ENCODE measurements at regions not wholly inside any gene's neighbourhood (a gene's known extent, or its start where the extent isn't known, plus 50 kb on each side); places are given as distances from the start of the nearest gene placed in this dataset.

DNA sequence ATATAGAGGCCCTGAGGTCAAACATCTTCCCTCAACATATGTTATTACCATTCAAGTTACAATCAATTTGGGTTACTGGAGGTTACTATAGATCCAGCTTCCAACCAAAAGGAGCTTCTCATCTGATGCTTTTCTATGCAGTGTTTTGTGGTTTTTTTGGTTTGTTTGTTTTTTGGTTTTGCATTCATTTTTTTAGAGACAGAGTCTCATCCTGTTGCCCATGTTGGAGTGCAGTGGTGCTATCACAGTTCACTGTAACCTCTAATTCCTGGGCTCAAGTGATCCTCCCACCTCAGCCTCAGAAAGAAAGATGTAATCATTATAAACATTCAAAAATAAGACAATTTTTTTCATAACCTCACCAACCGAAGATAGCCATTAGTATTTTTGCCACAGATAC, 124.4 kb upstream of the JARID2 start (continued):
- TF ChIP-seq, protein P1, sequence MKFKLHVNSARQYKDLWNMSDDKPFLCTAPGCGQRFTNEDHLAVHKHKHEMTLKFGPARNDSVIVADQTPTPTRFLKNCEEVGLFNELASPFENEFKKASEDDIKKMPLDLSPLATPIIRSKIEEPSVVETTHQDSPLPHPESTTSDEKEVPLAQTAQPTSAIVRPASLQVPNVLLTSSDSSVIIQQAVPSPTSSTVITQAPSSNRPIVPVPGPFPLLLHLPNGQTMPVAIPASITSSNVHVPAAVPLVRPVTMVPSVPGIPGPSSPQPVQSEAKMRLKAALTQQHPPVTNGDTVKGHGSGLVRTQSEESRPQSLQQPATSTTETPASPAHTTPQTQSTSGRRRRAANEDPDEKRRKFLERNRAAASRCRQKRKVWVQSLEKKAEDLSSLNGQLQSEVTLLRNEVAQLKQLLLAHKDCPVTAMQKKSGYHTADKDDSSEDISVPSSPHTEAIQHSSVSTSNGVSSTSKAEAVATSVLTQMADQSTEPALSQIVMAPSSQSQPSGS (CRISPR knock-in tag; IDR thresholded peaks at IDR 0.05; ENCODE audit: borderline replicate concordance, low read depth) = no peak
- TF ChIP-seq, protein P2, sequence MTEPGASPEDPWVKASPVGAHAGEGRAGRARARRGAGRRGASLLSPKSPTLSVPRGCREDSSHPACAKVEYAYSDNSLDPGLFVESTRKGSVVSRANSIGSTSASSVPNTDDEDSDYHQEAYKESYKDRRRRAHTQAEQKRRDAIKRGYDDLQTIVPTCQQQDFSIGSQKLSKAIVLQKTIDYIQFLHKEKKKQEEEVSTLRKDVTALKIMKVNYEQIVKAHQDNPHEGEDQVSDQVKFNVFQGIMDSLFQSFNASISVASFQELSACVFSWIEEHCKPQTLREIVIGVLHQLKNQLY (CRISPR knock-in tag; IDR thresholded peaks at IDR 0.05) = no peak
- TF ChIP-seq, protein P3, sequence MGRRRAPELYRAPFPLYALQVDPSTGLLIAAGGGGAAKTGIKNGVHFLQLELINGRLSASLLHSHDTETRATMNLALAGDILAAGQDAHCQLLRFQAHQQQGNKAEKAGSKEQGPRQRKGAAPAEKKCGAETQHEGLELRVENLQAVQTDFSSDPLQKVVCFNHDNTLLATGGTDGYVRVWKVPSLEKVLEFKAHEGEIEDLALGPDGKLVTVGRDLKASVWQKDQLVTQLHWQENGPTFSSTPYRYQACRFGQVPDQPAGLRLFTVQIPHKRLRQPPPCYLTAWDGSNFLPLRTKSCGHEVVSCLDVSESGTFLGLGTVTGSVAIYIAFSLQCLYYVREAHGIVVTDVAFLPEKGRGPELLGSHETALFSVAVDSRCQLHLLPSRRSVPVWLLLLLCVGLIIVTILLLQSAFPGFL (CRISPR knock-in tag; IDR thresholded peaks at IDR 0.05; ENCODE audit: borderline replicate concordance) = no peak
- TF ChIP-seq MYBL2 (CRISPR knock-in tag; IDR thresholded peaks at IDR 0.05) = no peak
- TF ChIP-seq ZNF121 (CRISPR knock-in tag; IDR thresholded peaks at IDR 0.05) = no peak

DNA sequence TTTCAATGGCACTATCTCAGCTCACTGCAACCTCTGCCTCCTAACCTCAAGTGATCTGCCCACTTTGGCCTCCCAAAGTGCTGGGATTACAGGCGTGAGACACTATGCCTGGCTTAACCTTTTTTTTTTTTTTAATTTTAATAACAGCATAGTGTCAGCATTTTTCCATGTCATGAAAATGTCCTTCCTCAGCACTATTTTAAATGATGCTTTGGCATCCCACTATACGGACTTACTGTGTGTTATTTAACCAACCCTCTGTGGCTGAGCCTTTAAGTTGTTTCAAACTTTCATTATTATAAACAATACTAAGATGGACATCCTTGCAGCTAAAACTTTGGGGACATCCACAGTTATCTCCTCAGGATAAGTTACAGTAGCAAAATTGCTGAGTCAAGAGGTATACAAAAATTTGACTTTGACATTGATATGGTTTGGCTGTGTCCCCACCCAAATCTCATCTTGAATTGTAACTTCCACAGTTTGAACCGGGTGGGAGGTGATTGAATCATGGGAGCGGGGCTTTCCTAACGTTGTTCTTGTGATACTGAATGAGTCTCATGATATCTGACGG, 123.8 kb upstream of the JARID2 start:
- CTCF ChIA-PET = no interaction called here
- 0 out of 2 replicates have a peak, but pooled peaks cover 1% of the 10 kb centered on the region for H3K4me1 Mint-ChIP-seq
- POLR2A ChIA-PET = no interaction called here
- DNase-seq (ENCODE audit: low spot score) (no peak), ATAC-seq (no peak)
- no peak overlapping the region for H3K4me3 Mint-ChIP-seq
- no peak overlapping the region for H3K27ac Mint-ChIP-seq
- no peaks in the 10 kb centered on the region for H3K27me3 Mint-ChIP-seq (ENCODE audit: low read depth)
- H3K9me3 Mint-ChIP-seq = no peaks in the 10 kb centered on the region
- TF ChIP-seq NFATC4 (CRISPR knock-in tag; IDR thresholded peaks at IDR 0.05) (no peak), TCF7 (CRISPR knock-in tag; IDR thresholded peaks at IDR 0.05; ENCODE audit: low read depth) (no peak), KAT7 (CRISPR knock-in tag; IDR thresholded peaks at IDR 0.05; ENCODE audit: borderline replicate concordance) (no peak), TP53 (CRISPR knock-in tag; IDR thresholded peaks at IDR 0.05) (no peak)
- TF ChIP-seq, protein P4, sequence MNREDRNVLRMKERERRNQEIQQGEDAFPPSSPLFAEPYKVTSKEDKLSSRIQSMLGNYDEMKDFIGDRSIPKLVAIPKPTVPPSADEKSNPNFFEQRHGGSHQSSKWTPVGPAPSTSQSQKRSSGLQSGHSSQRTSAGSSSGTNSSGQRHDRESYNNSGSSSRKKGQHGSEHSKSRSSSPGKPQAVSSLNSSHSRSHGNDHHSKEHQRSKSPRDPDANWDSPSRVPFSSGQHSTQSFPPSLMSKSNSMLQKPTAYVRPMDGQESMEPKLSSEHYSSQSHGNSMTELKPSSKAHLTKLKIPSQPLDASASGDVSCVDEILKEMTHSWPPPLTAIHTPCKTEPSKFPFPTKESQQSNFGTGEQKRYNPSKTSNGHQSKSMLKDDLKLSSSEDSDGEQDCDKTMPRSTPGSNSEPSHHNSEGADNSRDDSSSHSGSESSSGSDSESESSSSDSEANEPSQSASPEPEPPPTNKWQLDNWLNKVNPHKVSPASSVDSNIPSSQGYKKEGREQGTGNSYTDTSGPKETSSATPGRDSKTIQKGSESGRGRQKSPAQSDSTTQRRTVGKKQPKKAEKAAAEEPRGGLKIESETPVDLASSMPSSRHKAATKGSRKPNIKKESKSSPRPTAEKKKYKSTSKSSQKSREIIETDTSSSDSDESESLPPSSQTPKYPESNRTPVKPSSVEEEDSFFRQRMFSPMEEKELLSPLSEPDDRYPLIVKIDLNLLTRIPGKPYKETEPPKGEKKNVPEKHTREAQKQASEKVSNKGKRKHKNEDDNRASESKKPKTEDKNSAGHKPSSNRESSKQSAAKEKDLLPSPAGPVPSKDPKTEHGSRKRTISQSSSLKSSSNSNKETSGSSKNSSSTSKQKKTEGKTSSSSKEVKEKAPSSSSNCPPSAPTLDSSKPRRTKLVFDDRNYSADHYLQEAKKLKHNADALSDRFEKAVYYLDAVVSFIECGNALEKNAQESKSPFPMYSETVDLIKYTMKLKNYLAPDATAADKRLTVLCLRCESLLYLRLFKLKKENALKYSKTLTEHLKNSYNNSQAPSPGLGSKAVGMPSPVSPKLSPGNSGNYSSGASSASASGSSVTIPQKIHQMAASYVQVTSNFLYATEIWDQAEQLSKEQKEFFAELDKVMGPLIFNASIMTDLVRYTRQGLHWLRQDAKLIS (CRISPR knock-in tag; IDR thresholded peaks at IDR 0.05; ENCODE audit: borderline replicate concordance) = no peak
- H3K36me3 Mint-ChIP-seq = no peaks in the 10 kb centered on the region

DNA sequence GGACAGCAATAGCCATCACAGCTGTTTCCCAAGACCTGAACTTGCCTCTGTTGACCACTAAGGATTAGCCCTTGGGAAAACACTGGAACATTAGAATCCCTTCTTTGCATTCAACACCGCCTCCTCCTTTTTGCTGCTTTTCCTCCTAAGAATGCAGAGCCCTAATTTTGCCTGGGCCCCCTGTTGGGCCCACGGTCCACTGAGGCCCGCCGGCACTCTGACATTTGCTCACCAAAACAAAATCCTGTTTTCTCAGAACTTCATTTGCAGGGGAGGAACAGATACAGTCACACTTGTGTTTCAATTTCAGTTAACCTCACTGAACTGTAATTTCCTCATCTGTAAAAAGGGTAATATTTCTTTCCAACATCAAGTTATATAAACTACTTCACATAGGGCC, 116.0 kb upstream of the JARID2 start:
- CTCF ChIA-PET = no interaction called here
- H3K9me3 Mint-ChIP-seq = no peaks in the 10 kb centered on the region
- no peak for TF ChIP-seq ZNF423 (CRISPR knock-in tag; IDR thresholded peaks at IDR 0.05)
- TF ChIP-seq, protein P5, sequence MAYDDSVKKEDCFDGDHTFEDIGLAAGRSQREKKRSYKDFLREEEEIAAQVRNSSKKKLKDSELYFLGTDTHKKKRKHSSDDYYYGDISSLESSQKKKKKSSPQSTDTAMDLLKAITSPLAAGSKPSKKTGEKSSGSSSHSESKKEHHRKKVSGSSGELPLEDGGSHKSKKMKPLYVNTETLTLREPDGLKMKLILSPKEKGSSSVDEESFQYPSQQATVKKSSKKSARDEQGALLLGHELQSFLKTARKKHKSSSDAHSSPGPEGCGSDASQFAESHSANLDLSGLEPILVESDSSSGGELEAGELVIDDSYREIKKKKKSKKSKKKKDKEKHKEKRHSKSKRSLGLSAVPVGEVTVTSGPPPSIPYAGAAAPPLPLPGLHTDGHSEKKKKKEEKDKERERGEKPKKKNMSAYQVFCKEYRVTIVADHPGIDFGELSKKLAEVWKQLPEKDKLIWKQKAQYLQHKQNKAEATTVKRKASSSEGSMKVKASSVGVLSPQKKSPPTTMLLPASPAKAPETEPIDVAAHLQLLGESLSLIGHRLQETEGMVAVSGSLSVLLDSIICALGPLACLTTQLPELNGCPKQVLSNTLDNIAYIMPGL (CRISPR knock-in tag; IDR thresholded peaks at IDR 0.05) = no peak
- TF ChIP-seq FOXK1 (CRISPR knock-in tag; IDR thresholded peaks at IDR 0.05) = no peak
- TF ChIP-seq, protein P6, sequence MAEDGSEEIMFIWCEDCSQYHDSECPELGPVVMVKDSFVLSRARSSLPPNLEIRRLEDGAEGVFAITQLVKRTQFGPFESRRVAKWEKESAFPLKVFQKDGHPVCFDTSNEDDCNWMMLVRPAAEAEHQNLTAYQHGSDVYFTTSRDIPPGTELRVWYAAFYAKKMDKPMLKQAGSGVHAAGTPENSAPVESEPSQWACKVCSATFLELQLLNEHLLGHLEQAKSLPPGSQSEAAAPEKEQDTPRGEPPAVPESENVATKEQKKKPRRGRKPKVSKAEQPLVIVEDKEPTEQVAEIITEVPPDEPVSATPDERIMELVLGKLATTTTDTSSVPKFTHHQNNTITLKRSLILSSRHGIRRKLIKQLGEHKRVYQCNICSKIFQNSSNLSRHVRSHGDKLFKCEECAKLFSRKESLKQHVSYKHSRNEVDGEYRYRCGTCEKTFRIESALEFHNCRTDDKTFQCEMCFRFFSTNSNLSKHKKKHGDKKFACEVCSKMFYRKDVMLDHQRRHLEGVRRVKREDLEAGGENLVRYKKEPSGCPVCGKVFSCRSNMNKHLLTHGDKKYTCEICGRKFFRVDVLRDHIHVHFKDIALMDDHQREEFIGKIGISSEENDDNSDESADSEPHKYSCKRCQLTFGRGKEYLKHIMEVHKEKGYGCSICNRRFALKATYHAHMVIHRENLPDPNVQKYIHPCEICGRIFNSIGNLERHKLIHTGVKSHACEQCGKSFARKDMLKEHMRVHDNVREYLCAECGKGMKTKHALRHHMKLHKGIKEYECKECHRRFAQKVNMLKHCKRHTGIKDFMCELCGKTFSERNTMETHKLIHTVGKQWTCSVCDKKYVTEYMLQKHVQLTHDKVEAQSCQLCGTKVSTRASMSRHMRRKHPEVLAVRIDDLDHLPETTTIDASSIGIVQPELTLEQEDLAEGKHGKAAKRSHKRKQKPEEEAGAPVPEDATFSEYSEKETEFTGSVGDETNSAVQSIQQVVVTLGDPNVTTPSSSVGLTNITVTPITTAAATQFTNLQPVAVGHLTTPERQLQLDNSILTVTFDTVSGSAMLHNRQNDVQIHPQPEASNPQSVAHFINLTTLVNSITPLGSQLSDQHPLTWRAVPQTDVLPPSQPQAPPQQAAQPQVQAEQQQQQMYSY (CRISPR knock-in tag; IDR thresholded peaks at IDR 0.05) = no peak
- TF ChIP-seq ZNF317 (CRISPR knock-in tag; IDR thresholded peaks at IDR 0.05; ENCODE audit: borderline replicate concordance, low read depth) = no peak
- TF ChIP-seq, protein P7, sequence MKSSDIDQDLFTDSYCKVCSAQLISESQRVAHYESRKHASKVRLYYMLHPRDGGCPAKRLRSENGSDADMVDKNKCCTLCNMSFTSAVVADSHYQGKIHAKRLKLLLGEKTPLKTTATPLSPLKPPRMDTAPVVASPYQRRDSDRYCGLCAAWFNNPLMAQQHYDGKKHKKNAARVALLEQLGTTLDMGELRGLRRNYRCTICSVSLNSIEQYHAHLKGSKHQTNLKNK (CRISPR knock-in tag; IDR thresholded peaks at IDR 0.05) = no peak
- no peak for TF ChIP-seq OVOL2 (CRISPR knock-in tag; IDR thresholded peaks at IDR 0.05; ENCODE audit: borderline replicate concordance)
- TF ChIP-seq CREM (CRISPR knock-in tag; IDR thresholded peaks at IDR 0.05) = no peak
- peak overlapping the region; percentile 89; the same call in 1 of the 2 replicates for H3K27ac Mint-ChIP-seq
- no peak overlapping the region for H3K4me3 Mint-ChIP-seq
- peaks cover 30% of the 10 kb centered on the region for H3K4me1 Mint-ChIP-seq
- DNase-seq (ENCODE audit: low spot score) (no peak), ATAC-seq (no peak; the same call in 1 of the 2 replicates)
- no peaks in the 10 kb centered on the region for H3K36me3 Mint-ChIP-seq
- no peaks in the 10 kb centered on the region; the same call in 1 of the 2 replicates for H3K27me3 Mint-ChIP-seq (ENCODE audit: low read depth)
- POLR2A ChIA-PET = interaction anchor here (0.7 kb wide), 1 partner anchor 1293 kb away, joined by 3 read pairs; no protein-coding TSS in a partner anchor
